ENCODE measurements at regions not wholly inside any gene's neighbourhood (a gene's known extent, or its start where the extent isn't known, plus 50 kb on each side); places are given as distances from the start of the nearest gene placed in this dataset.

DNA sequence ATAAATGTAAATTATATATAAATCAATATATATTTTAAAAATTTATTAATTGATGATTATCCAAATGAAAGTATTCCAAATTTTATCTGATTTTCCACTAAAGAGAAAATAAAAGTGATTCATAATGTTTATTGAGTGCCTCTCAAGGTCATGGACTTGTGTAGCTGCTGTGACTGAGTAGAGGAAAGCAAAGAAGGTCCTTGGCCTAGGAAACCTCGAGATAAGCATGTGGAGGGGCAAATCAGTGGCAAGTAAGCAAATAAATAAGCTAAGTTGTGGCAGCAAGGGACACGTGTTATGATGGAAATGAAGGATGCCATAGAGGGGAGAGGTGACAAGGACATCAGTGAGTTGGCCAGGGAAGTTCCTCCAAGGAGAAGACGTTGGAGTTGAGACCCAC, 866.1 kb upstream of the ID2 start:
- H3K4me2 ChIP-seq (ENCODE audit: insufficient read depth, insufficient read length, low read length) = no peak overlapping the region
- H2BK15ac ChIP-seq (ENCODE audit: low read depth, low read length) = no peak overlapping the region
- no peak overlapping the region for H3K14ac ChIP-seq (ENCODE audit: insufficient read depth, low read length)
- H3T11ph ChIP-seq (ENCODE audit: low read length) = no peak overlapping the region
- Mint-ChIP-seq H3K4me3 (no peak overlapping the region), H3K27me3 (ENCODE audit: low read depth) (no peaks in the 10 kb centered on the region; the same call in 1 of the 2 replicates), H3K4me1 (peaks cover 5 to 6% of the 10 kb centered on the region in 2 experiments), H3K27ac (no peak overlapping the region), H3K36me3 (ENCODE audit: insufficient read depth in 1 of 3, low read depth in 3 of 3) (peaks cover 0 to 2% (median 0%) of the 10 kb centered on the region in 3 experiments; a peak in 2 of 7 replicates), H3K9me3 (peaks cover 0 to 4% of the 10 kb centered on the region in 2 experiments; a peak in 1 of 5 replicates)
- H3K23me2 ChIP-seq (ENCODE audit: insufficient read length, low read depth, low read length, poor library complexity, severe bottlenecking) = no peaks in the 10 kb centered on the region
- H2AK5ac ChIP-seq (ENCODE audit: insufficient read length, low read length) = no peak overlapping the region
- H2BK20ac ChIP-seq (ENCODE audit: low read depth, low read length, poor library complexity, severe bottlenecking) = no peak overlapping the region
- no peak overlapping the region for H2BK12ac ChIP-seq (ENCODE audit: insufficient read length, low read depth, low read length)
- H4K20me1 ChIP-seq (ENCODE audit: control insufficient read depth, insufficient read depth, insufficient read length) = no peaks in the 10 kb centered on the region
- H2BK120ac ChIP-seq (ENCODE audit: low read depth, low read length, poor library complexity, severe bottlenecking) = no peak overlapping the region
- no peak overlapping the region for H2BK5ac ChIP-seq (ENCODE audit: insufficient read length, low read length)
- H3K56ac ChIP-seq (ENCODE audit: insufficient read length, low read depth, low read length) = no peak overlapping the region
- no peak for DNase-seq
- no peaks in the 10 kb centered on the region for H3K79me1 ChIP-seq (ENCODE audit: insufficient read depth, low read depth, low read length, poor library complexity, severe bottlenecking)
- no peaks in the 10 kb centered on the region for H3K9me3 ChIP-seq (ENCODE audit: control insufficient read depth, low read depth, low read length)
- H3K18ac ChIP-seq (ENCODE audit: insufficient read length, low read depth, low read length) = no peak overlapping the region
- no peak overlapping the region for H3K4ac ChIP-seq (ENCODE audit: low read depth, low read length)
- no peak overlapping the region for H4K8ac ChIP-seq (replicated peaks; ENCODE audit: insufficient read length, low read depth, low read length)
- no peak overlapping the region for H3K27ac ChIP-seq (ENCODE audit: insufficient read length, low read depth, low read length)
- H3K4me1 ChIP-seq (ENCODE audit: insufficient read depth, low read length) = no peaks in the 10 kb centered on the region
- TF ChIP-seq, protein P1, sequence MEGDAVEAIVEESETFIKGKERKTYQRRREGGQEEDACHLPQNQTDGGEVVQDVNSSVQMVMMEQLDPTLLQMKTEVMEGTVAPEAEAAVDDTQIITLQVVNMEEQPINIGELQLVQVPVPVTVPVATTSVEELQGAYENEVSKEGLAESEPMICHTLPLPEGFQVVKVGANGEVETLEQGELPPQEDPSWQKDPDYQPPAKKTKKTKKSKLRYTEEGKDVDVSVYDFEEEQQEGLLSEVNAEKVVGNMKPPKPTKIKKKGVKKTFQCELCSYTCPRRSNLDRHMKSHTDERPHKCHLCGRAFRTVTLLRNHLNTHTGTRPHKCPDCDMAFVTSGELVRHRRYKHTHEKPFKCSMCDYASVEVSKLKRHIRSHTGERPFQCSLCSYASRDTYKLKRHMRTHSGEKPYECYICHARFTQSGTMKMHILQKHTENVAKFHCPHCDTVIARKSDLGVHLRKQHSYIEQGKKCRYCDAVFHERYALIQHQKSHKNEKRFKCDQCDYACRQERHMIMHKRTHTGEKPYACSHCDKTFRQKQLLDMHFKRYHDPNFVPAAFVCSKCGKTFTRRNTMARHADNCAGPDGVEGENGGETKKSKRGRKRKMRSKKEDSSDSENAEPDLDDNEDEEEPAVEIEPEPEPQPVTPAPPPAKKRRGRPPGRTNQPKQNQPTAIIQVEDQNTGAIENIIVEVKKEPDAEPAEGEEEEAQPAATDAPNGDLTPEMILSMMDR (conservative IDR thresholded peaks at IDR 0.05) = no peak
- no peak overlapping the region for H3K23ac ChIP-seq (ENCODE audit: insufficient read length, low read depth, low read length)
- no CpG with 5 or more reads among the region's 3 CpGs for WGBS (ENCODE audit: extremely low coverage, insufficient read length, low lambda C conversion rate)
- H4K5ac ChIP-seq (ENCODE audit: insufficient read length, low read depth, low read length) = no peak overlapping the region
- H3K79me2 ChIP-seq (ENCODE audit: insufficient read depth, low read length) = no peaks in the 10 kb centered on the region
- H2AFZ ChIP-seq (ENCODE audit: low read length) = no peak overlapping the region
- H4K91ac ChIP-seq (ENCODE audit: insufficient read length, low read depth, low read length) = no peak overlapping the region
- no peaks in the 10 kb centered on the region for H3K27me3 ChIP-seq (ENCODE audit: insufficient read depth, low read length)
- no peak overlapping the region for H3K9ac ChIP-seq (ENCODE audit: extremely low read depth, insufficient read length, low read length)

Data from H9 (cell line).